ENCODE measurements at regions not wholly inside any gene's neighbourhood (a gene's known extent, or its start where the extent isn't known, plus 50 kb on each side); places are given as distances from the start of the nearest gene placed in this dataset.

GRCh38 chr2:65499216-65499615 is 66.8 kb upstream of the SPRED2 start:
- no peak overlapping the region for H3K4me3 ChIP-seq

GRCh38 chr2:65498396-65498795 is 66.0 kb upstream of the SPRED2 start:
- no peak overlapping the region for H3K4me3 ChIP-seq
- 94% methylated on average over 4 of the region's 4 CpGs for WGBS (ENCODE audit: low lambda C conversion rate, missing lambda C conversion rate)
- no peaks in the 10 kb centered on the region for H3K36me3 ChIP-seq (replicated peaks; ENCODE audit: insufficient read depth, low read depth)
- H3K27ac ChIP-seq, result no peak overlapping the region
- no peak overlapping the region for H2AFZ ChIP-seq
- H3K27me3 ChIP-seq, result no peaks in the 10 kb centered on the region
- no peaks in the 10 kb centered on the region for H4K20me1 ChIP-seq (ENCODE audit: insufficient read depth, poor library complexity, severe bottlenecking)
- no peaks in the 10 kb centered on the region for H3K79me2 ChIP-seq
- H3K4me2 ChIP-seq, result no peak overlapping the region
- H3K9me3 ChIP-seq (ENCODE audit: low read depth), result no peaks in the 10 kb centered on the region
- H3K4me1 ChIP-seq (ENCODE audit: insufficient read depth), result no peaks in the 10 kb centered on the region
- no peak for DNase-seq (ENCODE audit: low spot score)
- TF ChIP-seq EZH2 (IDR thresholded peaks at IDR 0.05; ENCODE audit: borderline replicate concordance) (no peak), EZH2phosphoT487 (IDR thresholded peaks at IDR 0.05; ENCODE audit: low read depth, severe bottlenecking, unreplicated experiment) (no peak), CTCF (IDR thresholded peaks at IDR 0.05; ENCODE audit: poor library complexity) (no peak)
- no peaks in the 10 kb centered on the region for H3K9me2 ChIP-seq (replicated peaks; ENCODE audit: insufficient read depth)

More at GRCh38 chr2:65499216-65499615, 66.8 kb upstream of the SPRED2 start:
- WGBS (ENCODE audit: low lambda C conversion rate, missing lambda C conversion rate), result 72% methylated on average over 6 of the region's 6 CpGs
- TF ChIP-seq EZH2phosphoT487 (IDR thresholded peaks at IDR 0.05; ENCODE audit: low read depth, severe bottlenecking, unreplicated experiment) (no peak), EZH2 (IDR thresholded peaks at IDR 0.05; ENCODE audit: borderline replicate concordance) (no peak), CTCF (IDR thresholded peaks at IDR 0.05; ENCODE audit: poor library complexity) (no peak)
- Histone ChIP-seq H3K79me2 (no peaks in the 10 kb centered on the region), H4K20me1 (ENCODE audit: insufficient read depth, poor library complexity, severe bottlenecking) (no peaks in the 10 kb centered on the region), H3K9me3 (ENCODE audit: low read depth) (no peaks in the 10 kb centered on the region), H2AFZ (no peak overlapping the region), H3K27ac (no peak overlapping the region), H3K4me2 (no peak overlapping the region), H3K27me3 (no peaks in the 10 kb centered on the region), H3K9me2 (replicated peaks; ENCODE audit: insufficient read depth) (no peaks in the 10 kb centered on the region), H3K36me3 (replicated peaks; ENCODE audit: insufficient read depth, low read depth) (no peaks in the 10 kb centered on the region), H3K4me1 (ENCODE audit: insufficient read depth) (no peaks in the 10 kb centered on the region)
- DNase-seq (ENCODE audit: low spot score), result no peak

GRCh38 chr2:65495251-65495877 is 63.0 kb upstream of the SPRED2 start:
- TF ChIP-seq CTCF (IDR thresholded peaks at IDR 0.05; ENCODE audit: poor library complexity), result no peak
- TF ChIP-seq EZH2phosphoT487 (IDR thresholded peaks at IDR 0.05; ENCODE audit: low read depth, severe bottlenecking, unreplicated experiment), result no peak
- TF ChIP-seq EZH2 (IDR thresholded peaks at IDR 0.05; ENCODE audit: borderline replicate concordance), result no peak
- H2AFZ ChIP-seq, result no peak overlapping the region
- no peaks in the 10 kb centered on the region for H3K36me3 ChIP-seq (replicated peaks; ENCODE audit: insufficient read depth, low read depth)
- H3K4me3 ChIP-seq, result no peak overlapping the region
- no peaks in the 10 kb centered on the region for H3K9me2 ChIP-seq (replicated peaks; ENCODE audit: insufficient read depth)
- H3K27me3 ChIP-seq, result no peaks in the 10 kb centered on the region
- no peak overlapping the region for H3K4me2 ChIP-seq
- no peaks in the 10 kb centered on the region for H3K4me1 ChIP-seq (ENCODE audit: insufficient read depth)
- no peak overlapping the region for H3K27ac ChIP-seq
- H3K79me2 ChIP-seq, result no peaks in the 10 kb centered on the region
- no peaks in the 10 kb centered on the region for H3K9me3 ChIP-seq (ENCODE audit: low read depth)
- H4K20me1 ChIP-seq (ENCODE audit: insufficient read depth, poor library complexity, severe bottlenecking), result no peaks in the 10 kb centered on the region
- WGBS (ENCODE audit: low lambda C conversion rate, missing lambda C conversion rate), result 77% methylated on average over 4 of the region's 4 CpGs
- no peak for DNase-seq (ENCODE audit: low spot score)
